Tibial nerve (tissue), 4 donors: ENCODE measurements at regions not wholly inside any gene's neighbourhood (a gene's known extent, or its start where the extent isn't known, plus 50 kb on each side); places are given as distances from the start of the nearest gene placed in this dataset.
"Not testable (repeated sequence)": the region's sequence is repeated elsewhere in the genome, so short reads cannot be mapped to it uniquely, and the experiment has no call there.

Experiments used
- DNase-seq, 2 donors: peaks; one replicate each; pipeline ENCODE4 v3.0.0-alpha.2; 2019; ENCODE audit warnings: low spot score in 2 of 2
- H3K27ac ChIP-seq, 4 donors: fragments of 200-600 bp; sonication (generic) in 3 of 4; one replicate each; pipeline ENCODE4 v1.5.1; 2017 to 2019; ENCODE audit warnings: mild to moderate bottlenecking in 1 of 4
- H3K27me3 ChIP-seq, 2 donors: fragments of 200-600 bp; sonication (generic) in 1 of 2; one replicate each; pipeline versions ENCODE4 v1.5.1 to v1.6.0; 2017 to 2019
- H3K36me3 ChIP-seq, 3 donors: fragments of 200-600 bp; sonication (generic); one replicate each; pipeline ENCODE4 v1.5.1; 2018 to 2019
- H3K4me1 ChIP-seq, 4 donors: fragments of 200-600 bp; sonication (generic) in 3 of 4; one replicate each; pipeline ENCODE4 v1.5.1; 2017 to 2019
- H3K4me3 ChIP-seq, 4 donors: fragments of 200-600 bp; sonication (generic) in 3 of 4; one replicate each; pipeline ENCODE4 v1.5.1; 2017 to 2019; ENCODE audit warnings: mild to moderate bottlenecking in 1 of 4, moderate library complexity in 1 of 4
- H3K9me3 ChIP-seq, 4 donors: fragments of 200-600 bp; sonication (generic) in 3 of 4; one replicate each; pipeline ENCODE4 v1.5.1; 2017 to 2019
- CTCF ChIP-seq, 5 experiments: fragments of 200-600 bp in 3 of 5; fragments of 450-650 bp in 2 of 5; sonication (generic) in 3 of 5; IDR thresholded peaks; one replicate each; pipeline ENCODE4 v1.5.1; 2016 to 2019; ENCODE audit warnings: antibody characterized with exemption in 5 of 5, mild to moderate bottlenecking in 3 of 5, moderate library complexity in 2 of 5
- EP300 ChIP-seq, 2 donors: sonication (generic); formaldehyde crosslinking; IDR thresholded peaks; one replicate each; pipeline ENCODE4 v1.6.1; 2017; ENCODE audit warnings: antibody characterized with exemption in 2 of 2, mild to moderate bottlenecking in 1 of 2
- POLR2A ChIP-seq, 2 donors: fragments of 450-650 bp; IDR thresholded peaks; one replicate each; pipeline ENCODE4 v1.6.1; 2017; ENCODE audit warnings: antibody characterized with exemption in 2 of 2, mild to moderate bottlenecking in 2 of 2, moderate library complexity in 2 of 2
- WGBS, 2 donors: methylation state at CpG; one replicate each; pipeline ENCODE4 v1.1.5; 2018; 5-methylcytosine and 5-hydroxymethylcytosine counted together

- 71 to 80% methylated on average over 1 of the region's 1 CpG for WGBS, 2 donors
- no peak for TF ChIP-seq CTCF (IDR thresholded peaks at IDR 0.05)
- Histone ChIP-seq H3K27ac (no peak overlapping the region), H3K4me1 (no peaks in the 10 kb centered on the region), H3K9me3 (peaks cover 0 to 14% (median 0%) of the 10 kb centered on the region in 4 donors), H3K36me3 (no peaks in the 10 kb centered on the region), H3K4me3 (no peak overlapping the region), H3K27me3 (no peaks in the 10 kb centered on the region)
- DNase-seq = no peak
Observed at GRCh38 chr3:171915275-171915674, 72.1 kb downstream of the TMEM212 start.

GRCh38 chr3:171916888-171917287 is 73.7 kb downstream of the TMEM212 start:
- H3K4me3 ChIP-seq = no peak overlapping the region
- no peaks in the 10 kb centered on the region for H3K36me3 ChIP-seq
- no peaks in the 10 kb centered on the region for H3K27me3 ChIP-seq
- no peak overlapping the region for H3K27ac ChIP-seq
- TF ChIP-seq EP300 (IDR thresholded peaks at IDR 0.05) = no peak
- no peak for TF ChIP-seq CTCF (IDR thresholded peaks at IDR 0.05)
- TF ChIP-seq POLR2A (IDR thresholded peaks at IDR 0.05) = no peak
- H3K4me1 ChIP-seq = no peaks in the 10 kb centered on the region
- peaks cover 0 to 17% (median 0%) of the 10 kb centered on the region in 4 donors for H3K9me3 ChIP-seq
- 85 to 87% methylated on average over 3 of the region's 3 CpGs for WGBS, 2 donors
- no peak for DNase-seq

- WGBS, 2 donors = 71 to 86% methylated on average over 1 of the region's 1 CpG
- not testable (repeated sequence) for H3K27me3 ChIP-seq, H3K4me3 ChIP-seq, H3K36me3 ChIP-seq, H3K27ac ChIP-seq, DNase-seq, H3K4me1 ChIP-seq
- peaks cover 0 to 45% (median 2%) of the 10 kb centered on the region in 4 donors for H3K9me3 ChIP-seq
Observed at GRCh38 chr3:171922629-171923028, 79.5 kb downstream of the TMEM212 start.

- not testable (repeated sequence) for H3K36me3 ChIP-seq, H3K27me3 ChIP-seq, H3K4me3 ChIP-seq, H3K4me1 ChIP-seq, H3K27ac ChIP-seq, DNase-seq
- H3K9me3 ChIP-seq = peaks cover 0 to 45% (median 2%) of the 10 kb centered on the region in 4 donors
- 84 to 89% methylated on average over 2 of the region's 2 CpGs for WGBS, 2 donors
Observed at GRCh38 chr3:171923668-171924067, 80.5 kb downstream of the TMEM212 start.

- 88 to 97% methylated on average over 1 of the region's 1 CpG for whole genome bisulfite sequencing, 2 donors
- H3K4me1 ChIP-seq, H3K27ac ChIP-seq, DNase-seq, H3K27me3 ChIP-seq, H3K36me3 ChIP-seq, H3K4me3 ChIP-seq: not testable (repeated sequence)
- H3K9me3 ChIP-seq = peaks cover 0 to 45% (median 2%) of the 10 kb centered on the region in 4 donors
Observed at GRCh38 chr3:171924864-171925263, 81.7 kb downstream of the TMEM212 start.

- WGBS, 2 donors = 63 to 71% methylated on average over 10 of the region's 10 CpGs
Observed at GRCh38 chr3:171932153-171932611, 89.0 kb downstream of the TMEM212 start.

More at GRCh38 chr3:171932153-171932611, 89.0 kb downstream of the TMEM212 start:
- DNase-seq = no peak
- no peak overlapping the region for H3K27ac ChIP-seq
- H3K9me3 ChIP-seq = no peaks in the 10 kb centered on the region
- H3K36me3 ChIP-seq = no peaks in the 10 kb centered on the region
- H3K4me3 ChIP-seq = no peak overlapping the region
- TF ChIP-seq CTCF (IDR thresholded peaks at IDR 0.05) (no peak), EP300 (IDR thresholded peaks at IDR 0.05) (no peak), POLR2A (IDR thresholded peaks at IDR 0.05) (no peak)
- H3K4me1 ChIP-seq = no peaks in the 10 kb centered on the region
- no peaks in the 10 kb centered on the region for H3K27me3 ChIP-seq
